K562 (cell line): ENCODE measurements at regions not wholly inside any gene's neighbourhood (a gene's known extent, or its start where the extent isn't known, plus 50 kb on each side); places are given as distances from the start of the nearest gene placed in this dataset.

Source experiments
- MIER1 ChIP-seq: fragments of 450-650 bp; IDR thresholded peaks from 2 replicates; pipeline ENCODE4 v1.6.1; 2016; ENCODE audit warnings: antibody characterized with exemption, mild to moderate bottlenecking, low read depth
- PBX2 ChIP-seq, 2 experiments: IDR thresholded peaks in 1 of 2; conservative IDR thresholded peaks in 1 of 2; 2 replicates each; pipeline ENCODE4 v1.6.1; 2016; ENCODE audit warnings: low read depth in 2 of 2, mild to moderate bottlenecking in 1 of 2, missing compliant biosample characterization in 1 of 2, missing genetic modification characterization in 1 of 2, moderate library complexity in 1 of 2
- POLR2AphosphoS5 ChIP-seq: IDR thresholded peaks from 2 replicates; pipeline ENCODE4 v1.6.1; 2011; ENCODE audit warnings: mild to moderate bottlenecking, low read depth, low read length, moderate library complexity; ENCODE audit not compliant: control insufficient read depth, insufficient read depth
- RBBP5 ChIP-seq: fragments of 200-600 bp; sonication (generic); IDR thresholded peaks from 2 replicates; pipeline ENCODE4 v1.6.1; 2012; ENCODE audit warnings: borderline replicate concordance, mild to moderate bottlenecking, low read length, control low read depth, inconsistent platforms; ENCODE audit not compliant: insufficient read depth, poor library complexity, severe bottlenecking
- RCOR1 ChIP-seq, 2 experiments: IDR thresholded peaks; 2 replicates each; pipeline ENCODE4 v1.6.1; 2012; ENCODE audit warnings: low read depth in 2 of 2, low read length in 2 of 2, borderline replicate concordance in 1 of 2, improper control_type of control experiment in 1 of 2
- TRIM24 ChIP-seq, 2 experiments: fragments of 450-650 bp; IDR thresholded peaks; 2 replicates each; pipeline ENCODE4 v1.6.1; 2016
- YY1 ChIP-seq, 3 experiments: IDR thresholded peaks; 2 replicates each; pipeline ENCODE4 v1.6.1; 2011; ENCODE audit warnings: low read length in 2 of 3, mild to moderate bottlenecking in 2 of 3, moderate library complexity in 2 of 3, borderline replicate concordance in 1 of 3, control low read depth in 1 of 3, low read depth in 1 of 3; ENCODE audit not compliant: insufficient read depth in 3 of 3, insufficient replicate concordance in 2 of 3, control insufficient read depth in 1 of 3, insufficient read length in 1 of 3; ENCODE audit errors: extremely low read depth in 1 of 3
- ZNF121 ChIP-seq: sonication (generic); formaldehyde crosslinking; conservative IDR thresholded peaks from 2 replicates; pipeline ENCODE4 v1.8.0; 2022; ENCODE audit warnings: missing genetic modification reagents
- ZNF347 ChIP-seq: fragments of 450-650 bp; formaldehyde crosslinking; IDR thresholded peaks from 2 replicates; pipeline ENCODE4 v1.4.0; 2020; ENCODE audit warnings: low read depth, mild to moderate bottlenecking, moderate library complexity
- ZNF589 ChIP-seq: fragments of 200-800 bp; sonication (Bioruptor generic); IDR thresholded peaks from 2 replicates; pipeline ENCODE4 v1.6.1; 2016; ENCODE audit warnings: low read depth, missing genetic modification characterization, missing compliant biosample characterization
- TF ChIP-seq, protein P1 (sequence below): fragments of 450-650 bp; IDR thresholded peaks from 2 replicates; pipeline ENCODE4 v1.6.1; 2016; ENCODE audit warnings: borderline replicate concordance
- TF ChIP-seq, protein P2 (sequence below): fragments of 250-450 bp; sonication (Bioruptor Pico); IDR thresholded peaks from 2 replicates; pipeline ENCODE4 v1.8.0; 2022; ENCODE audit warnings: inconsistent platforms
- TF ChIP-seq, protein P3 (sequence below), 3 experiments: fragments of 200-800 bp in 1 of 3; sonication (Bioruptor generic) in 1 of 3; sonication (generic) in 1 of 3; formaldehyde crosslinking in 1 of 3; IDR thresholded peaks; 2 replicates each; pipeline versions ENCODE4 v1.6.1 to v1.8.0; 2016 to 2022; ENCODE audit warnings: mild to moderate bottlenecking in 2 of 3, missing compliant biosample characterization in 2 of 3, missing genetic modification characterization in 2 of 3, missing genetic modification reagents in 1 of 3

GRCh38 chr4:56142088-56142487, 193.3 kb downstream of the CEP135 start:
- TF ChIP-seq, protein P1, sequence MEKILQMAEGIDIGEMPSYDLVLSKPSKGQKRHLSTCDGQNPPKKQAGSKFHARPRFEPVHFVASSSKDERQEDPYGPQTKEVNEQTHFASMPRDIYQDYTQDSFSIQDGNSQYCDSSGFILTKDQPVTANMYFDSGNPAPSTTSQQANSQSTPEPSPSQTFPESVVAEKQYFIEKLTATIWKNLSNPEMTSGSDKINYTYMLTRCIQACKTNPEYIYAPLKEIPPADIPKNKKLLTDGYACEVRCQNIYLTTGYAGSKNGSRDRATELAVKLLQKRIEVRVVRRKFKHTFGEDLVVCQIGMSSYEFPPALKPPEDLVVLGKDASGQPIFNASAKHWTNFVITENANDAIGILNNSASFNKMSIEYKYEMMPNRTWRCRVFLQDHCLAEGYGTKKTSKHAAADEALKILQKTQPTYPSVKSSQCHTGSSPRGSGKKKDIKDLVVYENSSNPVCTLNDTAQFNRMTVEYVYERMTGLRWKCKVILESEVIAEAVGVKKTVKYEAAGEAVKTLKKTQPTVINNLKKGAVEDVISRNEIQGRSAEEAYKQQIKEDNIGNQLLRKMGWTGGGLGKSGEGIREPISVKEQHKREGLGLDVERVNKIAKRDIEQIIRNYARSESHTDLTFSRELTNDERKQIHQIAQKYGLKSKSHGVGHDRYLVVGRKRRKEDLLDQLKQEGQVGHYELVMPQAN, result no peak
- TF ChIP-seq, protein P2, sequence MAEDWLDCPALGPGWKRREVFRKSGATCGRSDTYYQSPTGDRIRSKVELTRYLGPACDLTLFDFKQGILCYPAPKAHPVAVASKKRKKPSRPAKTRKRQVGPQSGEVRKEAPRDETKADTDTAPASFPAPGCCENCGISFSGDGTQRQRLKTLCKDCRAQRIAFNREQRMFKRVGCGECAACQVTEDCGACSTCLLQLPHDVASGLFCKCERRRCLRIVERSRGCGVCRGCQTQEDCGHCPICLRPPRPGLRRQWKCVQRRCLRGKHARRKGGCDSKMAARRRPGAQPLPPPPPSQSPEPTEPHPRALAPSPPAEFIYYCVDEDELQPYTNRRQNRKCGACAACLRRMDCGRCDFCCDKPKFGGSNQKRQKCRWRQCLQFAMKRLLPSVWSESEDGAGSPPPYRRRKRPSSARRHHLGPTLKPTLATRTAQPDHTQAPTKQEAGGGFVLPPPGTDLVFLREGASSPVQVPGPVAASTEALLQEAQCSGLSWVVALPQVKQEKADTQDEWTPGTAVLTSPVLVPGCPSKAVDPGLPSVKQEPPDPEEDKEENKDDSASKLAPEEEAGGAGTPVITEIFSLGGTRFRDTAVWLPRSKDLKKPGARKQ, result no peak
- TF ChIP-seq YY1 (IDR thresholded peaks at IDR 0.05; ENCODE audit: borderline replicate concordance in 1 of 3, control insufficient read depth in 1 of 3, extremely low read depth in 1 of 3, insufficient read depth in 3 of 3, insufficient read length in 1 of 3, insufficient replicate concordance in 2 of 3, low read depth in 1 of 3, low read length in 2 of 3) (no peak), MIER1 (no peak), ZNF589 (CRISPR knock-in tag) (no peak), ZNF347 (CRISPR knock-in tag) (no peak), PBX2 (CRISPR knock-in tag; IDR thresholded peaks at IDR 0.05; ENCODE audit: low read depth) (no peak), PBX2 (tag; conservative IDR thresholded peaks at IDR 0.05; ENCODE audit: low read depth) (no peak), TRIM24 (IDR thresholded peaks at IDR 0.05) (no peak), RCOR1 (IDR thresholded peaks at IDR 0.05; ENCODE audit: borderline replicate concordance in 1 of 2, low read depth in 2 of 2, low read length in 2 of 2) (no peak), ZNF121 (CRISPR knock-in tag) (no peak), RBBP5 (no peak), POLR2AphosphoS5 (no peak)
- TF ChIP-seq, protein P3, sequence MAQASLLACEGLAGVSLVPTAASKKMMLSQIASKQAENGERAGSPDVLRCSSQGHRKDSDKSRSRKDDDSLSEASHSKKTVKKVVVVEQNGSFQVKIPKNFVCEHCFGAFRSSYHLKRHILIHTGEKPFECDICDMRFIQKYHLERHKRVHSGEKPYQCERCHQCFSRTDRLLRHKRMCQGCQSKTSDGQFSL (CRISPR knock-in tag; IDR thresholded peaks at IDR 0.05), result no peak
- TF ChIP-seq, protein P3 (tag; IDR thresholded peaks at IDR 0.05), result no peak
